ENCODE measurements at regions not wholly inside any gene's neighbourhood (a gene's known extent, or its start where the extent isn't known, plus 50 kb on each side); places are given as distances from the start of the nearest gene placed in this dataset.

DNA sequence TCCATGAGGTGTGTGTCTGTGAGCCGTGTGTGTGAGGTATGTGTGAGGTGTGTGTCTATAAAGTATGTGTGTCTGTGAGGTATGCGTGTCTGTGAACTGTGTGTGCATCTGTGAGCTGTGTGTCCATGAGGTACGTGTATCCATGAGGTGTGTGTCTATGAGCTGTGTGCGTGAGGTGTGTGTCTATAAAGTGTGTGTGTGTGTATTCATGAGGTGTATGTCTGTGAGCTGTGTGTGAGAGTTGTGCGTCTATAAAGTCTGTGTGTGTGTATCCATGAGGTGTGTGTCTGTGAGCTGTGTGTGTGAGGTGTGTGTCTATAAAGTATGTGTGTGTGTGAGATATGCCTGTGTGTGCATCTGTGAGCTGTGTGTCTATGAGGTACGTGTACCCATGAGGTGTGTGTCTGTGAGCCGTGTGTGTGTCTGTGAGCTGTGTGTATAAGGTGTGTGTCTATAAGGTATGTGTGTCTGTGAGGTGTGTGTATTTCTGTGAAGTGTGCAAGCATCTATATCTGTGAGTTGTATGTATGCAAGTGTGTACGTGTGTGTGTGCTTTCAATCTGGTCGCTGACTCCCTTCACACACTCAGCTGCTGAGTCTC, 91.9 kb upstream of the FOXP4 start:
- no peaks in the 10 kb centered on the region for H3K36me3 Mint-ChIP-seq
- H3K27ac Mint-ChIP-seq = no peak overlapping the region
- no peak overlapping the region for H3K4me3 Mint-ChIP-seq
- H3K4me1 Mint-ChIP-seq = no peaks in the 10 kb centered on the region
- no peaks in the 10 kb centered on the region for H3K9me3 Mint-ChIP-seq
- no peaks in the 10 kb centered on the region for H3K27me3 Mint-ChIP-seq

DNA sequence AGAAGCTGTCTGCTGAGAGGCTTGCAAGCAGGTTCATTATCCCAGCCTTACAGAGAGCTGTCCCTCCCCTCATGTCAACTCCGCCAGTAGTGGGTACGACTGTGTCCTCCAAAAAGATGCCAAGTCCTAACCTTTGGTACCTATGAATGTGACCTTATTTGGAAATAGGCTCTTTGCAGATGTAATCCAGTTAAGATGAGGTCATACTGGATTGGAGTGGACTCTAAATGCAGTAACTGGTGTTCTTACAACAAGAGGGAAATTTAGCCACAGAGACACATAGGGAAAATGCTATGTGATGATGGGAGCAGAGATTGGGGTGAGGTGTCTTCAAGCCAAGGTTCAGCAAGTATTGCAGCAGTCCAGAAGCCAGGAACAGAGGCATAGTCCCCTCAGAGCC, 90.8 kb upstream of the FOXP4 start:
- no peak overlapping the region for H3K4me3 Mint-ChIP-seq
- H3K4me1 Mint-ChIP-seq = no peaks in the 10 kb centered on the region
- H3K27me3 Mint-ChIP-seq = no peaks in the 10 kb centered on the region
- no peaks in the 10 kb centered on the region for H3K9me3 Mint-ChIP-seq
- H3K27ac Mint-ChIP-seq = no peak overlapping the region
- no peaks in the 10 kb centered on the region for H3K36me3 Mint-ChIP-seq

DNA sequence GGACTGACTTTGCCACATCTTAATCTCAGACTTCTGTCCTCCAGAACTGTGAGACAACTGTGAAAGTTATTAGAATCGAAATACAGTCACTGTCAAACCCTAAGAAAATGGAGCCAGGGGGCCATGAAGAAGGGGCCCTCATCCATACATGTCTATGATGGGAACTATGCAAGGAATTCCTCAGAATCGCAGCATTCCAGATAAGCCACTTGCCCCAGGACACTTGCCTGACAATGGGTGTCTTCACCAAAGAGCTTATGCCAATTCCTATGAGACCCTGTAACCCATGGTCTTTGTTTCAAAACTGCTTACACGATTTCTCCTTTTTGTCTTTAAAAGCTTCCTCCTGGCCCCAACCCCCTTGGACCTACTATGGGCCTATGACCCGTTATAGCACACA, 90.4 kb upstream of the FOXP4 start:
- Mint-ChIP-seq H3K4me1 (no peaks in the 10 kb centered on the region), H3K36me3 (no peaks in the 10 kb centered on the region), H3K9me3 (no peaks in the 10 kb centered on the region), H3K27me3 (no peaks in the 10 kb centered on the region), H3K4me3 (no peak overlapping the region), H3K27ac (no peak overlapping the region)

DNA sequence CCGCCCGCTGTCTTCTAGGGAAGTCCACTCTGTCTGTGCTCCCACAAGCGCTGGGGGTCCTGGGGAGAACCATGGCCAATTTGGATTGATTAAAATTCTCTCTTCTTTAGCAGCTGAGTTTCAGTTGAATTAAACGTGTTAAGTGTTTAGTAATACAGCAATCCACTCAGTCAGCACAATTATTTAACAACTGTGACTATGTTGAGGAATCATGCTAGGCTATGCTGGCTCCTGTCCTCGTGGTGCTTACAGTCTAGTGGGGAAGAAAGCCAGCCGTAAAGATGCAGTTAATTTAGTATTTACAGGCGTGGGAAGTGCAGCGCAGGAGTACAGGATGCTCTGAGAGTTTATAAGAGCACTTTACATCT, 88.9 kb upstream of the FOXP4 start:
- Mint-ChIP-seq H3K36me3 (no peaks in the 10 kb centered on the region), H3K27me3 (peaks cover 1% of the 10 kb centered on the region), H3K27ac (no peak overlapping the region), H3K4me1 (no peaks in the 10 kb centered on the region), H3K9me3 (no peaks in the 10 kb centered on the region), H3K4me3 (no peak overlapping the region)

DNA sequence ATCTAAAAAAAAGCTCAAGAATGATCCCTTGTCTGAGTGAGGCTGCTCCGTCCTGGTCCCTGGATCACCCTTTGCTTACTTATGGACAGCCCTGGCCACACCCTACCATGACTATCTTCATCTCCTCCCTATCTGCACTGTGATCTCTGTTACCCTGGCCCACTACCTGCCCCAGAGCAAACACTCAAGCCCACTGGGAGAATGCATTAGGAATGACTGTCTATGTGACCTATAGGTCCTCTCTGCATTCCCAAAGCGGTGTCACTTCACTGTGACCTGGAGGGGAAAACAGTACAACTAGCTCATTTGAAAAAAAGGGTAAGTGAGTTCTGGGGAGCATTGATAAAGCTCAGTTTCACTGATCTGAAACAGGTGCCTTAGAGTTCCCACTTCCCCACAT, 86.4 kb upstream of the FOXP4 start:
- peaks cover 3% of the 10 kb centered on the region for H3K27me3 Mint-ChIP-seq
- no peak overlapping the region for H3K27ac Mint-ChIP-seq
- no peaks in the 10 kb centered on the region for H3K9me3 Mint-ChIP-seq
- H3K36me3 Mint-ChIP-seq = no peaks in the 10 kb centered on the region
- H3K4me3 Mint-ChIP-seq = no peak overlapping the region
- no peaks in the 10 kb centered on the region for H3K4me1 Mint-ChIP-seq

DNA sequence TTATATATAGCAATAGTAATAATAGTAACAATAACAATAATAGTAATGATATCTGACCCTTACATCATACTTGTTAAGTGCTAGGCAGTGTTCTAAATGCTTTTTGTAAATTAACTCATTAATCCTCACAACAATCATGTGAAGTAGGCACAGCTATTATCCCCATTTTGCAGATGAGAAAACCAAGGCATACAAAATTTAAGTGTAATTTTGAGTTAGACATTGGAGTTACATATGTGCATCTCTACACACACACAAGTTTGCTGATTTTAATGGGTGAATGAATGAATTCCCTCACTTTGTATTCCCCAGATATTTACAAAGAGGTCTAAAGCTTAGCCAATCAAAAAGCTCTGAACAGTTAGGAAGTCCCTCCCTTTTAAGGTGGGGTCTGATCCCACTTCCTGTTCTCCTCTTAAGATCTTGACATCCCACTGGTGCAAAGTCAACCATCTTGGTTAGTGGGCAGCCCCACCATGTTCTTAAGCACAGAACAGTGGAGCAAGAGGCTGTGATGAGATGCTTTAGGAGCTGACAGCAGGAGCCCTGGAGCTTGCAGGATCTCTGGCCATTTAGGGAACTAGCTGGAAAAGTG, 85.3 kb upstream of the FOXP4 start:
- H3K9me3 Mint-ChIP-seq = no peaks in the 10 kb centered on the region
- H3K36me3 Mint-ChIP-seq = no peaks in the 10 kb centered on the region
- no peak overlapping the region for H3K4me3 Mint-ChIP-seq
- H3K27me3 Mint-ChIP-seq = peaks cover 6% of the 10 kb centered on the region
- no peak overlapping the region for H3K27ac Mint-ChIP-seq
- no peaks in the 10 kb centered on the region for H3K4me1 Mint-ChIP-seq

DNA sequence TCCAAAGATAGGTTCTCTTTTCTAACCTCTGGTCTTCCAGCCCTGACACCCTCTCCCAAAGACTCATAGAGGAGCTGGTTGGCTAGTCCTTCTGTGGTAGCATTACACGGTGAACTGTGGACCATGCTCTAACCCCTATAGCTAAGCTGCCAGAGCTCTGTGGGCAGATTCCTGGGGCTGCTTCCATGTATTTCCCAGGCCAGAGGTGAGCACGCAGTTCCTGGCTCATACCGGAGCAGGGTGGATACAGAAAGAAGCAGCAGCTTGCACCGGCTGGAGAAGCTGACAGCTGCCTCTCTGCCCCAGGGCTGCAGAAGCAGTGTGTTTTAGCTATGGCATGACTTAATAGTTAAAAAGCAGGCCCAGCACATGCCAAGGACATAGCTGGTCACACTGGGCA, 84.1 kb upstream of the FOXP4 start:
- H3K36me3 Mint-ChIP-seq = no peaks in the 10 kb centered on the region
- no peaks in the 10 kb centered on the region for H3K9me3 Mint-ChIP-seq
- no peak overlapping the region for H3K27ac Mint-ChIP-seq
- H3K4me3 Mint-ChIP-seq = no peak overlapping the region
- peaks cover 15% of the 10 kb centered on the region for H3K27me3 Mint-ChIP-seq
- H3K4me1 Mint-ChIP-seq = no peaks in the 10 kb centered on the region

DNA sequence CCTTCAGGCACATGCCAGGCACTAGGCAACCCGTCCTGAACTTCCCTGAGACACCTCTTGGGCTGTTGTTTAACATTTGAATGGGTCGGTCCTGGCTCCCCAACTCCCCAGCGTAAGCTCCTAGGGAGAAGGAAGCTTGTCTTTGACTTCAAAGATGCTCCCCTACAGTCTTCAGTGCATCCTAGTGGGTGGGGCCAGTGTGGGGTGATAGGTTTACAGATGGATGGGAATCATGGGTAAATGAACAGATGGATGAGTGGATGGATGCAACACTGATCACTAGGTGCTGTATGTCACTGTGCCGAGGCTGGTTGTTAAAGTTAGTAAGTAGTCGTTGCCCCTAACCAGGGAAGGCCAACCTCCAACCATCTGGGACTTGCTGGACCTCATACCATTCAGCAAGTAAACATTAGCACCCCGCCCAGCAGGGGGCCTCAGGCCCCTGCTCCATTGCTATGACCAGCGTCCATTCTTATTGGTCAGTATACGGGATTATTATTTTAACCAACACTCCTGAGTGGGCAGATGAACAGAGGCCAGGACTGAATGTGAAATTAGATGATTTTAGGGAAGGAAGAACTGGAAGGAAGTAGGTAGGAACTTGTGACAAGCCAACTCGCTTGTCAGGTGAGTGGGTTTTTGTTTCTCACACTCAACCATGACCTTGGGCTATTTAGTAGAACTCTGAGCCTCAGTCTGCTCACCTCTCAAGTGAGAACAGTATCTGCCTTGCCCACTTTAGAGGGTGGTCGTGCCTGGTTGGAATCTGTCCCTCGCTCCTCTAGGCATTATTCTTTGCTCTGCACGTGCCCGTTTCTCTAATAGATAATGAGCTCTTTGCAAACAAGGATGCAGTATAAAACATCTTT, 82.9 kb upstream of the FOXP4 start:
- H3K27ac Mint-ChIP-seq = no peak overlapping the region
- peaks cover 20% of the 10 kb centered on the region for H3K27me3 Mint-ChIP-seq
- no peaks in the 10 kb centered on the region for H3K36me3 Mint-ChIP-seq
- H3K4me1 Mint-ChIP-seq = no peaks in the 10 kb centered on the region
- no peaks in the 10 kb centered on the region for H3K9me3 Mint-ChIP-seq
- no peak overlapping the region for H3K4me3 Mint-ChIP-seq

DNA sequence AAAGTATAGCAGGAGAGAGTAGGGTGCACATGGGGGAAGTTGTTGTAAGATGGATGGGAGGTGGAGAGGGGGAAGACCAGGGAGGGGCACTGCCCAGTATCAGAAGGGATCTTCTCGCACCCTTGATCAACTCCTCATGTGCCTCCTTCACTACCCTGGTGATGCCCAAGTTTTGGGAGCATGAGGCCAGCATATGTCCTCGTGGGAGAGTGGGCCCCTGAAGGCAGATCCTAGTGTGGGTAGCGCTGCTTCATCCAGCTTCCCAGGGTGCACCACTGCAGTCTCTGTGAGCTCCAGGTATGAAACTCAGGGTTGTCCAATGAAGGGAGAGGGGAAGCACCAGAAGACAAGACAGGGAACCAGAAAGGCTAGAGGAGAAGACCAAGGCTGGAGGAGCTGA, 82.2 kb upstream of the FOXP4 start:
- Mint-ChIP-seq H3K9me3 (no peaks in the 10 kb centered on the region), H3K4me1 (no peaks in the 10 kb centered on the region), H3K27me3 (peaks cover 24% of the 10 kb centered on the region), H3K36me3 (no peaks in the 10 kb centered on the region), H3K27ac (no peak overlapping the region), H3K4me3 (no peak overlapping the region)

DNA sequence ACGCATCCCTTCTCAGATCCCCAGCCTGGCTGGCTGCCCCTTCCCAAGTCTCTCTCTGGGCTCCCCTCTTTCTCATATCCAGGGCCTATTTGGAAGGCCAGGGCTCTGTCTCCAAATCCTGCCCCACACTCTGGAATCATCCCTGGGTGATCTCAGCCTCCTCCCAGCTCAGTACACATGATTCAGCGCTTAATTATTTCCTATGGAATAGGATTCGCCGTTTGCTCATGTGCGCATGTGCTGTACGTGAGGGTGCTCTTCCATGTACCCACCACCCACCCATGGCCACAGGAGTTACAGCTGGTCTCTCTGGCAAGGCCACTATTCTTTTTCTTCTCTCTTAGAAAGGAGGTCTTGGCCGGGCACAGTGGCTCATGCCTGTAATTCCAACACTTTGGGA, 81.7 kb upstream of the FOXP4 start:
- Mint-ChIP-seq H3K36me3 (no peaks in the 10 kb centered on the region), H3K27me3 (peaks cover 24% of the 10 kb centered on the region), H3K4me1 (peaks cover under 1% of the 10 kb centered on the region), H3K4me3 (no peak overlapping the region), H3K27ac (no peak overlapping the region), H3K9me3 (no peaks in the 10 kb centered on the region)

DNA sequence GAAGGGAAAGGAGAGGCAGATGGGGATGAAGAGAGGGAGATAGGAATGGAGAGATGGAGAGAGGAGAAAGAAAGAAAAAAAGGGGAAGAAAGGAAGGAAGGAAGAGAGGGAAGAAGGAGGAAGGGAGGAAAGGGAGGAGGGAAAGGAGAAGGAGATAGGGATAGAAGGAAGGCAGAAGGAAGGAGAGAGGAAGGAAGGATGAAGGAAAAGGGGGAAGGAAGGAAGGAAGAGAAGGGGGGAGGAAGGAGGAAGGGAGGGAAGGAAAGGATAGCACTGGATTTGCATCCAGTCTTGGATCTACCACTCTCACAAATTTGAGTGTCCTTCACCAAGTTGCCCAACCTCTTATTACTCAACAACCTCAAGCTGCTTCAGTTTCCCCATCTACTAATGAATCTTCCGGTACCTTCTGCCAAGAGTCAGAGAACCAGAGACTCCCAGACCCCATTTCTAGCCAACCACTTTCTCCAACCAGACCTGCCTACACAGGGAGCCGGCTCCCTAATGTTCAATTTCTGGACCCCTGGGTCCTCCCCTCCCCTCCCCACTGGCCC, 79.7 kb upstream of the FOXP4 start:
- Mint-ChIP-seq H3K4me1 (peaks cover 8% of the 10 kb centered on the region), H3K4me3 (no peak overlapping the region), H3K27ac (no peak overlapping the region), H3K9me3 (no peaks in the 10 kb centered on the region), H3K27me3 (peaks cover 30% of the 10 kb centered on the region), H3K36me3 (no peaks in the 10 kb centered on the region)

DNA sequence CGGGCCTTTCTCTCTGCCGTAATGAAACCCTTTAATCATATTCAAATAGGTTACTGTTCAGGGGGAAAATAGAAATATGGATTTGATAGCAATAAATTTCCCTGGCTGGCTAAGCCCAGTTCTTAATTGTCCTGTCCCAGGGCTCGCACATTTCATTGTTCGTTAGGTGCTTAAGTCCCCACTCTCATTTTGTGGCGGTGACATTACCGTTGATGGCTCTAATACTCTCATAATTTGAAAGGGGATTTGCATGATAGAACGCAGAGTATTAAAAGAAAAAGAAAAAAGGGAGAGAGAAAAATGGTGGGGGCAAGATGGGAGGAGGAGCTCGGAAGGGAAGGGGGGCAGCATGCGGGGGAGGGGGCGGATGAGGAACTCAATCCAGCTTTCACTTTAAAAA, 79.1 kb upstream of the FOXP4 start:
- H3K27me3 Mint-ChIP-seq = peaks cover 32% of the 10 kb centered on the region
- H3K4me1 Mint-ChIP-seq = peaks cover 8% of the 10 kb centered on the region
- H3K9me3 Mint-ChIP-seq = no peaks in the 10 kb centered on the region
- H3K36me3 Mint-ChIP-seq = no peaks in the 10 kb centered on the region
- H3K4me3 Mint-ChIP-seq = no peak overlapping the region
- H3K27ac Mint-ChIP-seq = peak overlapping the region; percentile 30

DNA sequence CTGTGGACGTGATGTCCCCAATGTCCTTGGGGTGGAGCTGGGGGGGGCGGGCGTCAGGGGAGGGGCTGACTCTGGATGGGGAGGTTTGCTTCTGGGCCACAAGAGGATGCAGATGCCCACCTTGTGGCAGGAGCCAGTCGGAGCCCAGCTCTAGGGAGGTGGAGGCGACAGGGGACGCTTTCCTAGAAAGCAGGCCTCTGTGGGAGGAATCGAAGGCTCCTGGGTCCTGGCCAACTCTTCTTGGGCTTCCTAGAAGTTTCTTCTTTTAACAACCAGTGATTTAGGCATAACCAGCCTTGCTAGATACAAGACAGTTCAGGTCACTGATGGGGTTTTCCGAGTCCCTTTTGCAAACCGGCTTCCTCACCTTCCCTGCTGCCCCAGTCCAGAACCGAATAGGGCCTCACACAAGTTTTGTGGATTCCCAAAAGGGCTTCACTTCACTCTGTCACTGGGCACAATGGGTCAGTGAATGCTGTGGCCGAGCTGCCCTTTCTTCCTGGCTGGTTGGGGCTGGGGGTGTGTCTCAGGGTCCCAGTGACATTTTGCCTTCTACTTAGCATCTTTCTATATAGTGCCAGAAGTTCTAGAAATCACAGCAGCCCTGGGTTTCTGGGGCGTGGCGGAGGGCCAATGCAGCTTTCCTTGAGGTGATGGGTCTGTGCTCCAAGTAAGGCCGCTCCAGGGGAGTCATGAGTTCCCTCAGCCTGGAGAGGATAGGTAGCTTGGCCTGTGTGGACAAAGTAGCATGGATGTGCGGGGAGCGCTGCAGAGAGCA, 78.4 kb upstream of the FOXP4 start:
- Mint-ChIP-seq H3K4me1 (peaks cover 8% of the 10 kb centered on the region), H3K27ac (no peak overlapping the region), H3K36me3 (no peaks in the 10 kb centered on the region), H3K9me3 (no peaks in the 10 kb centered on the region), H3K27me3 (peaks cover 36% of the 10 kb centered on the region), H3K4me3 (no peak overlapping the region)

DNA sequence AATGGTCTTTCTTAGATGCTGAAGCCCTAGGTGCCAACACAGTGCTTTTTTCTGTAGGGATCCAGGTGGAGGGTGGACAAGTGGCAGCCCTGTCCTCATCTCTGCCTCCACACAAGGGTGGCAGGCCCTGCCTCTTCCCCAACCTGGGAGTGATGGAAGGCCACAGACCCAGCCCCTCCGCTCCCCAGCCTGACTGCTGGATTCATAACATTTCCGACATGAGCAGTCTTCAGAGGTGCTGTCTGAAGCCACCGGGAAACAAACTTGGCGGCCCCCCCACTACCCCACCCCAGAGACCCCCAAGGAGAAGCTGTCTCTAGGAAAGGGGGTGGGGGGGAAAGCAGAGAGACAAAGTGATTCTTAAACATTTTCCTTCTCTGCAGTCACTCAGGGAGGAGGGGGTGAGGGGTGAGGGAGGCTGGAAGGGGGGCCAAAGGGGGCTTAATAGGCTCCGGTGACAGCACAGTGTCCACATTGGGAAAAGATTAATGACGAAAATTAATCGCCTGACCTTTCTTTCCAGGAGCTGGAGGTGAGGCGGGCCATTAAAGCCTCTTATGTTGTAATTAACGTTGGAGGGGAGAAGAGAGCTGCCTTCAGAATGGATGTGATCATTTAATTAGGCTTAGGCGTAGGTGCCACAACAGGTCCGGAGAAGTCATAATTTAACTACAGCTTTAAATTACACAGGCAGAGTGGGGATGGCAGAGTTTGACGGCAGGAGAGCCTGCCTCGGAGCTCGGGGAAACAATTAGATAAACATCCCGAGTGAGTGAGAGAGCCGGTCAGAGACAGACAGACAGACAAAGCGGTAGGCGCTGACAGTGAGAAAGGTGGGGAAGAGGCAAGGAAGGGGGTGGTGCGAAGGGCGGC, 76.8 kb upstream of the FOXP4 start:
- Mint-ChIP-seq H3K4me3 (peak overlapping the region; percentile 87), H3K27me3 (peaks cover 34% of the 10 kb centered on the region), H3K27ac (no peak overlapping the region), H3K9me3 (no peaks in the 10 kb centered on the region), H3K4me1 (peaks cover 8% of the 10 kb centered on the region), H3K36me3 (no peaks in the 10 kb centered on the region)

DNA sequence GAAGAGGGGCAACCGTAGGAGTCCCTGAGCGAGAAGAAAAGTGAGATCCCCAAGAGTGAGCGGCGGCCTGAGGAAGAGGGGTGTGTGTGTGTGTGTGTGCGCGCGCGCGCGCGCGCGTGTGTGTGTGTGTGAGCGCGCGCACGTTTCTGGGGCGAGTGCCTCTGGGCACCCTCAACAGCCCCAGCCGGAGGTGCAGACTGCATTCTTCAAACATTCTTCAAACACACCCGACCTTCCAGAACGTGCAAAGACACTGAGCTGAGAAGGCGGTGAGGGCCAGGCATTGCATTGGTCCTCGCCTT, 76.2 kb upstream of the FOXP4 start:
- H3K36me3 Mint-ChIP-seq = no peaks in the 10 kb centered on the region
- H3K27ac Mint-ChIP-seq = no peak overlapping the region
- peaks cover 34% of the 10 kb centered on the region for H3K27me3 Mint-ChIP-seq
- peak overlapping the region; percentile 87 for H3K4me3 Mint-ChIP-seq
- H3K4me1 Mint-ChIP-seq = peaks cover 8% of the 10 kb centered on the region
- no peaks in the 10 kb centered on the region for H3K9me3 Mint-ChIP-seq
